Posterior cingulate gyrus (tissue), 11 donors: ENCODE measurements at regions not wholly inside any gene's neighbourhood (a gene's known extent, or its start where the extent isn't known, plus 50 kb on each side); places are given as distances from the start of the nearest gene placed in this dataset.
"Not testable (repeated sequence)": the region's sequence is repeated elsewhere in the genome, so short reads cannot be mapped to it uniquely, and the experiment has no call there.

Source experiments
- DNase-seq, 10 donors: peaks; one replicate each; pipeline versions ENCODE4 v3.0.0 to v3.0.0-alpha.2; 2020 to 2021; ENCODE audit warnings: mixed read lengths in 3 of 10
- intact Hi-C: fragments of 100-400 bp; cut with DNase I; formaldehyde crosslinking; loops from one replicate; pipeline ENCODE4 v1.15.1; 2023

DNA sequence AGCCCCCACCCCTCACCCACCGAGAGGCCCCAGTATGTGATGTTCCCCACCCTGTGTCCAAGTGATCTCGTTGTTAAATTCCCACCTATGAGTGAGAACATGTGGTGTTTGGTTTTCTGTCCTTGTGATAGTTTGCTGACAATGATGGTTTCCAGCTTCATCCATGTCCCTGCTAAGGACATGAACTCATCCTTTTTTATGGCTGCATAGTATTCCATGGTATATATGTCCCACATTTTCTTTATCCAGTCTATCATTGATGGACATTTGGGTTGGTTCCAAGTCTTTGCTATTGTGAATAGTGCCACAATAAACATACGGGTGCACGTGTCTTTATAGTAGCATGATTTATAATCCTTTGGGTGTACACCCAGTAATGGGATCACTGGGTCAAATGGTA lies 79.2 kb downstream of the PXDC1 start:
- intact Hi-C loops, DNase-seq: not testable (repeated sequence)

DNA sequence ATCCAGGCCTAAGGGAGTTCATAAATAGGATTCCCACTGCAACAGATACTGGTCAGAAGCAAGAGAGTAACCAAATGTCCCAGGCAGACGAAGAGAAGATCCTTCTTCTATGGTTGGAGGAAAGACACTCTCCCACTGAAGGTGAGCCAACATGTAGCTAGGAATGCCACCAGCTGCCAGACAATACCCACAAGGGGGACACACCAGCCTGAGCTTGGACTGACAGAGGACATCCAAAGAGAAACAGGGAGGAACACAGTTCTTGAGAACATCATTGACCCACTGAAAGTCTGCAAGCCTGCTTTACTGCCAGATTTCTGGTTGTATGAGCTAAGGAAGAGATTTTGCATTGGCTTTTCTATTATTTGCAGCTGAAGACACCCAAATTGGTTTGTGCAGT lies 80.1 kb downstream of the PXDC1 start:
- intact Hi-C loops, result no loop called here
- no peak for DNase-seq

- intact Hi-C loops, result no loop called here
Measured at GRCh38 chr6:3670356-3670755, 81.2 kb downstream of the PXDC1 start.

DNA sequence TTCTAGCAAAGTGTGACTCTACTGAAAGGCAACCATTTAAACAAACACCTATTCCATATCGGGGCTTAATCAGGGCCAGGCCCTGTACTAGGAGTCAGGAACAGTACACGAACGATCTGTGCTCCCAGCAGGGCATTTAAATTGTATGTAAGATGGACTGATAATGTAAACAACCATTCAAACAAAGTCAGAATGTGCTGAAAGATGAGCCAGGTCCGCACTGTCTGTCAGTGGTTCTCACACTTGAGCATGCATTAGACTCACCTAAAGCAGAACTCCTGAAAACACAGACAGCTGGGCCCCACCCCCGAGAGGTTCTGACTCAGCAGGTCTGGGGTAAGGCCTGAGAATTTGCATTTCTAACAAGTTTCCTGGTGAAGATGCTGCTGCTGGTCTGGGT lies 81.6 kb downstream of the PXDC1 start:
- intact Hi-C loops, result no loop called here
- no peak for DNase-seq

More at GRCh38 chr6:3670356-3670755, 81.2 kb downstream of the PXDC1 start:
- no peak for DNase-seq

- DNase-seq, result peak in 6 of 10 donors; percentile 18 to 88 (median 36)
Measured at GRCh38 chr6:3665608-3666007, 85.9 kb downstream of the PXDC1 start.

DNA sequence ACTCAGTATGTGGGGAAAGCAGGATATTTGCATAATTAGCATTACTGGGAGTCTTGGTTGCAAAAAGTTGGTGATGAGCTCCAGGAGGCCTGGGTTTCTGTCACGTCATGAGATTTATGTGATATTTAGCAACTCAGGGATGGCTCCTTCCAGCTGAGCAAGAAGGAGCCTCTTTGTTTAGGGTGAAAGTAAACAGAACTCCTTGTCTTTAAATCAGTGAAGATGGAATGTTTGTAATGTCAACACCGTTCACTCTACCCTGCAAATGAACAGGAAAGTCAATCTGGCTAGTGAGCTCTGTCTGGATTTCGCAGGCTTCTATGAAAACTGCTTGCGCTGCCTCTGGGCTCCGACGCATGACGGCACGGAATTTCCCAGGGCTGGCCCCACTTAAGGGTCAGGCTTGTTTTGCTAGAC lies 86.9 kb downstream of the PXDC1 start:
- intact Hi-C loops, result no loop called here
- no peak for DNase-seq

More at GRCh38 chr6:3665608-3666007, 85.9 kb downstream of the PXDC1 start:
- intact Hi-C loops, result no loop called here

- no peak for DNase-seq
- intact Hi-C loops, result no loop called here
Measured at GRCh38 chr6:3663811-3664210, 87.7 kb downstream of the PXDC1 start.

DNA sequence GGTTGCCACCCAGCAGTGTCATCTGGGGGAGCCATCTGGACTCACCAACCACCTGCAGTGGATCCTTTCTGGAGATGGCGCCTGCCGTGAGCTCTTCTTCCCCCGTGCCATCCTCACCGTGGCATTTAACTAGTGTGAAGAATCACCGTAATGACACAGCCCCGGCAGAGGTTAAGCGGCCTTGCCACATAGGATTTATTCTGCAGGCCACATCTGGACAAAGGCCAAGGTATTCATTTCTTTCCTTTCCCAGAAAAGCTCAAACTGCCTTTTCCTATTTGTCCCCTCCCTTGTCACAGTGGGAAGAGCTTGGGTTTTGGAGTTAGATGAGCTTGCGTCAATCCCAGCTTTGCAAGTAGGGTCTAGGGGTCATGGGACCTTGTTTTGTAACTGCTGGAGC lies 88.4 kb downstream of the PXDC1 start:
- DNase-seq, result no peak
- intact Hi-C loops, result no loop called here

GRCh38 chr6:3661390-3661789 lies 90.1 kb downstream of the PXDC1 start:
- intact Hi-C loops, result no loop called here

DNA sequence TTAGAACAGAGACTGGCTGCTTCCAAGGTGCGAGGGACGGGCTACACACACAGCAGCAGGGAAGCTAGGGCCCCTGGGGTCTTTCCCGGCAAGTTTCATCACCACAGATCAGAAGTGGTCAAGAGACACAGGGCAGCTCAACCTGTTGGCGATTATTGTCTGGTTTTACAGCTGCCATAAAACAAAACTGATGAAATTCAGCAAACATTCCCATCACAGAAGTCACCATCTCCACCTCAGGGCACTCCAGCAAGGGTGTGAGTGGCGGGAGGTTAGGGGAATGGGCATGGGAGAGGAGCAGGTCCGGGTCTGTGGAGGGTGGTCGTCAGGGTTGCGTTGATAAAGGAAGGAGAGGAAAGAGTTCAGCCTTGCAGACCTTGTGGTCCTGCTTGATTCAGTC lies 91.0 kb downstream of the PXDC1 start:
- intact Hi-C loops, result no loop called here
- DNase-seq, result no peak

More at GRCh38 chr6:3661390-3661789, 90.1 kb downstream of the PXDC1 start:
- no peak for DNase-seq

GRCh38 chr6:3659748-3660147 lies 91.8 kb downstream of the PXDC1 start:
- no peak for DNase-seq
- intact Hi-C loops, result no loop called here

GRCh38 chr6:3656076-3656475 lies 95.4 kb downstream of the PXDC1 start:
- DNase-seq, result no peak
- intact Hi-C loops, result no loop called here

DNA sequence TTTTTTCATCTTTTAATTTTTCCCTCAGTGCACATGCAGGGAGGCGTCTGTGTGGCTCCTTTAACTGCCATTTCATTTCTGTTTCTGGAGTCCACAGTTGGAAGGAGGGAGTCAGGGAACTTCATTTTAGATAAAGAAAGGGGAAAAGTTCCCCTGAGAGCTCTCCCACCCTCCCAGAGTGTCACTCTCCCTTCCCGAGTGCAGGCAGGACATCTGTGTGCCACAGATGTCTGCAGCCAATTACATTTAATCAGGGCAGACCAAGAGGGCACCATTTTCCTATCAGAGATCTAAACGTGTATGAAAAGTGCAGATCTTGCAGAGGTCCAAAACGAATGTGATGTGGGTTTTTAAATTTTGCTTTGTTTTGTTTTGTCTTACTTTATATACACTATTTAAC lies 96.6 kb downstream of the PXDC1 start:
- intact Hi-C loops, result no loop called here
- DNase-seq, result no peak

DNA sequence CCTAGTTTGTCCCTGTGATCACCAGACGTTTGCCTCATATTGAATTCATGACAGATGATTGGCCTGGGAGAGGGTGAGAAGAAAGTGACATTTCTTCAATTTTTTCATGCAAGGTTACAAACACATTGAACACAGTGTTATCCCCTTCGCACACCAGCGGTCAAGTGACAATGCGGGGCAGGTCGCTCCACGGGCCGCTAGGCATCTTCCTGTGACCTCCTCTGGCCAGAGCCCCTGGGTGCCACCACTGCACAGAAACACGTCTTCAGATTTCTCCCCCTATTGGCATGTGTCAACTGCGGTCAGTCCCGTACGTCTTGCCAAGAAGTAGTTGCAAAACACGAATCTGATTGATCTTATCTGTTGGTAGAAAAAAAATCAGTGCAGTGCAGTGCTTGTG lies 97.1 kb downstream of the PXDC1 start:
- DNase-seq, result no peak
- intact Hi-C loops, result no loop called here

DNA sequence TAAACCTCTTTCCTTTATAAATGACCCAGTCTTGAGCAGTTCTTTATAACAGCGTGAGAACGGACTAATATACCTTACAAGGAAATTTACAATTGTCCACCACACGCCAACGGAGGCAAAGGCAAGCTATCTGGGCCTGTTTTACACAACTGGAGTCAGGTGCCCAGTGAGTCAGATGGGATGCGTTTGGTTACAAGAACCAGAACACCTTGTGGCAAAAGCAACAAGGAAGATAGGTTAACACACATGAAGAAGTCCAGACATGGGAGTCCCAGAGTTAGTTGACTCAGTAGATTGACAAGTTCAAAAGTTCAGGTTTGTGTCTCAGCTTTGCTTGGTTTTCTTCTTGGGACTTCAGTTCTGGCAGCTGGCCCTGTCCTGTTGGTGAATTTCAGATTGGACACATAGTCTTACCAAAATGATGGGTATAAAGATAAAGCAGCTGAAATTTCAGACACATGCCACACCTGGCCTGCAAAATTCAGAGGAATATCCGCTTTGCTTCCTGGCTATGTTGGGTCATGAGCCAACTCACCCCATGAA lies 97.9 kb downstream of the PXDC1 start:
- DNase-seq, result no peak
- intact Hi-C loops, result no loop called here

DNA sequence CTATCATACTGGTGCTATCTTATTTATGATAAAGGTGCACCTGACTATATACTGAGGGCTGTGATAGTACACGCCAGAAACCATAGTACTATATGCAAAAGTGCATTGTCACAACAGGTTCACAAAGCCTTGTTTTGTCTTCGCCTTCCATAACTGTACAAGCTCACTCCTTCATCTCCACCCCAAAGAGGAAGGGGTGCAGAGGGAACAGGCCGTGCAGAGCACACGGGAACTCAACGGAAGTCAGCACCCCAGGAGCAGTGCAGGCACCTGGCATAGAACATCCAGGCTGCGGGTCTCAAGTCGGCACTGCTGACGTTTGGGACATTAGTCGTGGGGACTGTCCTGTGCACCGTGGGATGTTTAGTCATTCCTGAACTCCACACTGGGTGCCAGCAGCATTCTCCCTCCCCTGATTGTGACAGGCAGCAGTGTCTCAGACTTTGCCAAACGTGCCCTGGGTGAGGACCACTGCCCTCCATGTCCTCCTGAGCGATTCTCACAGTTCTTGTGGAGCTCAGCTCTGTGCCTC lies 99.7 kb downstream of the PXDC1 start:
- intact Hi-C loops, result no loop called here
- no peak for DNase-seq

GRCh38 chr6:3650959-3651697 lies 100.4 kb downstream of the PXDC1 start:
- intact Hi-C loops, result no loop called here
- no peak for DNase-seq

GRCh38 chr6:3650076-3650958 lies 101.2 kb downstream of the PXDC1 start:
- no peak for DNase-seq
- intact Hi-C loops, result no loop called here

- intact Hi-C loops, result no loop called here
- no peak for DNase-seq
Measured at GRCh38 chr6:3648724-3649123, 102.8 kb downstream of the PXDC1 start.

- no peak for DNase-seq
- intact Hi-C loops, result no loop called here
Measured at GRCh38 chr6:3646616-3647362, 104.7 kb downstream of the PXDC1 start.

GRCh38 chr6:3644739-3645012 lies 106.8 kb downstream of the PXDC1 start:
- intact Hi-C loops, result no loop called here
- DNase-seq, result peak in 3 of 10 donors; percentile 35 to 86 (median 58)
